Testis (tissue), 2 donors: ENCODE measurements at regions not wholly inside any gene's neighbourhood (a gene's known extent, or its start where the extent isn't known, plus 50 kb on each side); places are given as distances from the start of the nearest gene placed in this dataset.

Experiments
- DNase-seq: peaks from one replicate; pipeline ENCODE4 v3.0.0-alpha.2; 2019
- H3K27ac ChIP-seq, 2 donors: fragments of 200-600 bp; sonication (generic); one replicate each; pipeline ENCODE4 v1.5.1; 2019
- H3K27me3 ChIP-seq: fragments of 200-600 bp; sonication (generic); one replicate; pipeline ENCODE4 v1.5.1; 2019
- H3K36me3 ChIP-seq: fragments of 200-600 bp; sonication (generic); one replicate; pipeline ENCODE4 v1.5.1; 2017; ENCODE audit warnings: low read depth; ENCODE audit errors: missing control alignments
- H3K4me1 ChIP-seq: fragments of 200-600 bp; sonication (generic); one replicate; pipeline ENCODE4 v1.5.1; 2019
- H3K4me3 ChIP-seq, 2 donors: fragments of 200-600 bp; sonication (generic); one replicate each; pipeline ENCODE4 v1.5.1; 2017 to 2019
- H3K9me3 ChIP-seq: fragments of 200-600 bp; sonication (generic); one replicate; pipeline ENCODE4 v1.5.1; 2017
- POLR2A ChIP-seq: fragments of 450-650 bp; IDR thresholded peaks from one replicate; pipeline ENCODE4 v1.6.1; 2017; ENCODE audit warnings: antibody characterized with exemption, mild to moderate bottlenecking, moderate library complexity
- WGBS, 2 donors: methylation state at CpG; one replicate each; pipeline ENCODE4 v1.1.5; 2018; 5-methylcytosine and 5-hydroxymethylcytosine counted together
- intact Hi-C: fragments of 100-400 bp; cut with DNase I; formaldehyde crosslinking; loops from one replicate; pipeline ENCODE4 v1.15.1; 2023; ENCODE audit warnings: low total_unique reads
- TF ChIP-seq, protein P1 (sequence below), 3 experiments: fragments of 450-650 bp in 2 of 3; fragments of 200-600 bp in 1 of 3; sonication (generic) in 1 of 3; IDR thresholded peaks; one replicate each; pipeline ENCODE4 v1.5.1; 2016 to 2019; ENCODE audit warnings: antibody characterized with exemption in 3 of 3, mild to moderate bottlenecking in 2 of 3, moderate library complexity in 1 of 3

DNA sequence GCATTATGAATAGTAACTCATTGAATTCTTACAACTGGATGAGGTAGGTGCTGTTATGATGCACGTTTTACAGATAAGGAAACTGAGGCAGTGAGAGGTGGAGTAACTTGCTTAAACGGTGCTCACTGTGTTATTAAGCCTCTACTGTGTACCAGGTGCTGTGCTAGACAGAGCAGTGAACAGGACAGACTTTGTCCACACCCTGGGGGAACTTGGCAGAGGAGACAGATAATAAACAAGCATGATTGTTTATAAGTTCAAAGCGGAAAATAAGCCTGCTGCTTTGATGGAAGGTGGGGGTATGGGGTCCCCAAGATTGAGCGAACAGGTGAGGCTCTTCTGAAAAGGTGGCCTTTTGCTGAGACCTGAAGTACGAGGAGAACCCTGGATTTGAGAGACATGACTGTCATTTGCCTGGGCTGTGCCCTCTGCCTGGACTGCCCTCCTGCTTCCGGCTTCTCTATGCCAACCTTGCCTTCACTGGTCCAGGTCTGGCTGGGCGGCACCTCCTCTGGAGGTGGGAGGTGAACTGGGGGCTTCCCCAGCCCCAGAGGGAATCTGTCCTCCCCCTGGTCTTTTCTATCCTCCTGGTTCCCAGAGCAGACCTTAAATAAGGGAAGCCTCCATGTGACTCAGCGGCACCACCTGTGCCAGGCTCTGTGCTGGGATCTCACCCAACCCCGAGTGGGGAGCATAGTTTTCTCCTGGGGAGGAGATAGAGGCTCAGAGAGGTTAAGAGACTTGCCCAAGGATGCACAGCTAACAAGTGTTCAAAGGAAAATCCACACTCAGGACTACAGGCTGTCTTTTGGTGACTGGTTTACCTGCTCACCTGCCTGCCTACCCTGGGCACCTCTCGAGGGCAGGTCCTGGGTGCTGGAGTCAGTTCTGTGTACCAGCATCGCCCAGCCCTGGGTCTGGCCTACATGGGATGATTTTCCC lies 59.1 kb downstream of the CEBPB start:
- peaks cover 3% of the 10 kb centered on the region for H3K4me1 ChIP-seq
- no peak overlapping the region for H3K4me3 ChIP-seq
- no peak for DNase-seq
- intact Hi-C loops: no loop called here
- no peak overlapping the region for H3K27ac ChIP-seq
- TF ChIP-seq, protein P1, sequence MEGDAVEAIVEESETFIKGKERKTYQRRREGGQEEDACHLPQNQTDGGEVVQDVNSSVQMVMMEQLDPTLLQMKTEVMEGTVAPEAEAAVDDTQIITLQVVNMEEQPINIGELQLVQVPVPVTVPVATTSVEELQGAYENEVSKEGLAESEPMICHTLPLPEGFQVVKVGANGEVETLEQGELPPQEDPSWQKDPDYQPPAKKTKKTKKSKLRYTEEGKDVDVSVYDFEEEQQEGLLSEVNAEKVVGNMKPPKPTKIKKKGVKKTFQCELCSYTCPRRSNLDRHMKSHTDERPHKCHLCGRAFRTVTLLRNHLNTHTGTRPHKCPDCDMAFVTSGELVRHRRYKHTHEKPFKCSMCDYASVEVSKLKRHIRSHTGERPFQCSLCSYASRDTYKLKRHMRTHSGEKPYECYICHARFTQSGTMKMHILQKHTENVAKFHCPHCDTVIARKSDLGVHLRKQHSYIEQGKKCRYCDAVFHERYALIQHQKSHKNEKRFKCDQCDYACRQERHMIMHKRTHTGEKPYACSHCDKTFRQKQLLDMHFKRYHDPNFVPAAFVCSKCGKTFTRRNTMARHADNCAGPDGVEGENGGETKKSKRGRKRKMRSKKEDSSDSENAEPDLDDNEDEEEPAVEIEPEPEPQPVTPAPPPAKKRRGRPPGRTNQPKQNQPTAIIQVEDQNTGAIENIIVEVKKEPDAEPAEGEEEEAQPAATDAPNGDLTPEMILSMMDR (IDR thresholded peaks at IDR 0.05): no peak
- no peak for TF ChIP-seq POLR2A
- H3K36me3 ChIP-seq: no peaks in the 10 kb centered on the region
- WGBS, 2 donors: 78 to 79% methylated on average over 9 to 11 of the region's 11 CpGs
- no peaks in the 10 kb centered on the region for H3K27me3 ChIP-seq
- H3K9me3 ChIP-seq: no peaks in the 10 kb centered on the region

DNA sequence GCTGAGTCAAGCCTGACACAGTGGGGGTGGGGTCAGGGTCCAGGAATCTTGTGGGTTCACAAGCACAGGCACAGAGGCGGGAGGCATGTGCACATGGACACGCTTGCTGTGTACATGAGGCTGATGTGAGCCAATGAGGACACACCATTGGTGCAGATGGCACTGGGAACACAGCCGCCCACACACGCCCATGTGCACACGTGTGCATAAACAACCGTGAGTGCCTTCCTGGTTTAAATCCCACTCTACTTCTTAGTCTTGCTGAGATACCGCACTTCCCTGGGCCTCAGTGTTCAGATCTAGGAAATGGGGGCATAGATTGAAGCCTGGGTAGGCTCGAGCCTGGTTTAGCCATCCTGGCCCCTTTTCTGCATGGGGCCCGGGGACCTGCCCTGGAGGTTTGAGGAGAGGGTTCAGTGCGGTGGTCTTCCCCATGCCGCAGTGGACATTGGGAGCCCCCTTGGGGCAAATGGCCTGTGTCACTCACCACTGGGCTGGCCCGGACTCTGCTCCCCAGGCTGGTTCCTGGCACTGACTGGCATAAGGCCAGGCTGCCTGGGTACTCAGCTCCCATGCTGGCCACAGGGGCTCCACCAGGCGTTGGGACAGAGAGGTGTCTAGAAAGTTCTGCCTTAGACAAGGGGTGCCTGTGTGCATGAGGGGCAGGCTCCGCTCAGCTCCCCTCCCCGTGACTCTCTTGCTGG lies 60.2 kb downstream of the CEBPB start:
- intact Hi-C loops: no loop called here
- TF ChIP-seq POLR2A: no peak
- TF ChIP-seq, protein P1 (IDR thresholded peaks at IDR 0.05): no peak
- peaks cover 3% of the 10 kb centered on the region for H3K4me1 ChIP-seq
- H3K27ac ChIP-seq: no peak overlapping the region
- no peaks in the 10 kb centered on the region for H3K36me3 ChIP-seq
- no peaks in the 10 kb centered on the region for H3K9me3 ChIP-seq
- H3K4me3 ChIP-seq: no peak overlapping the region
- no peak for DNase-seq
- no peaks in the 10 kb centered on the region for H3K27me3 ChIP-seq
- WGBS, 2 donors: 95% methylated on average over 7 to 12 of the region's 15 CpGs

DNA sequence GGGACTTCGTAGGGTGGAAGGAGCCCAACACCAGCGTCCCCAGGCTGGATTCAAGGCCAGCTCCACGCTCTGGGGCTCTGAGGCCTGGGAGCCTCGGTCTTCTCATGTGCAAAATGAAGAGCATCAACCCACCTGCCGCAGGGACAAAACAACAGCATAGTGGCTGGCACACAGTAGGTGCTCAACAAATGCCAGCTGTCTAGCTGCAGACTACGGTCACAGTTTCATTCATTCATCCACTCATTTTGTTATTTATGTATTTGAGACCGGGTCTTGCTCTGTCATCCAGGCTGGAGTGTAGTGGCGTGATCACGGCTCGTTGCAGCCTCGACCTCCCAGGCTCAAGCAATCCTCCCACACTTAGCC lies 60.7 kb downstream of the CEBPB start:
- 89 to 93% methylated on average over 11 of the region's 11 CpGs for WGBS, 2 donors
- Histone ChIP-seq H3K9me3 (no peaks in the 10 kb centered on the region), H3K36me3 (no peaks in the 10 kb centered on the region), H3K27me3 (no peaks in the 10 kb centered on the region), H3K4me3 (no peak overlapping the region), H3K4me1 (no peaks in the 10 kb centered on the region), H3K27ac (no peak overlapping the region)
- TF ChIP-seq, protein P1 (IDR thresholded peaks at IDR 0.05): no peak
- TF ChIP-seq POLR2A: no peak
- intact Hi-C loops: no loop called here
- no peak for DNase-seq

DNA sequence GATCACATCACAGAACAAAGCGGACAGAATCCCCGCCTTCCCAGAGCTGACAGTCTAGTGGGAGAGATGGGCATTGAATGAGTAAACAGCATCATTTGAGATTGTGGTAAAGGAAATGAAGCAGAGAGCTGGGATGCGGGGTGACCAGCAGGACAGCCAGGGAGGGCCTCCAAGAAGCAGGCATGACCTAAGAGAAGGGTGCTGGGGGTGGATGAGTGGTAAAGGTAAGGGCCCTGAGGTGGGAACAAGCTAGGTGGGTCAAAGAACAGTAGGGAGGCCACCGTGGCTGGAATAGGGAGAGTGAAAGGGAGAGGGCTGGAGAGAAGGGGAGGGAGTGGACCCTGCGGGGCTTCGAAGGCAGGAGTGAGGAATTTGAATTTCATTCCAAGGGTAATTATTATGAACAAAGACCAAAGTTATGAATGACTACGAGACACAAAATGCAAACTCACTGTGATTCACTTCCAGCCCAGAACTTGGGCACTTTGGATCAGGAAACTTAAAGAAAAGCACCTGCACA lies 61.4 kb downstream of the CEBPB start:
- H3K4me1 ChIP-seq: no peaks in the 10 kb centered on the region
- 87 to 91% methylated on average over 7 of the region's 7 CpGs for WGBS, 2 donors
- intact Hi-C loops: no loop called here
- TF ChIP-seq, protein P1 (IDR thresholded peaks at IDR 0.05): no peak
- no peak for TF ChIP-seq POLR2A
- H3K27me3 ChIP-seq: no peaks in the 10 kb centered on the region
- H3K27ac ChIP-seq: no peak overlapping the region
- H3K36me3 ChIP-seq: no peaks in the 10 kb centered on the region
- no peak for DNase-seq
- H3K4me3 ChIP-seq: no peak overlapping the region
- no peaks in the 10 kb centered on the region for H3K9me3 ChIP-seq
